AG08396 (cell line): ENCODE measurements at regions not wholly inside any gene's neighbourhood (a gene's known extent, or its start where the extent isn't known, plus 50 kb on each side); places are given as distances from the start of the nearest gene placed in this dataset.

Experiments used
- DNase-seq: peaks from one replicate; pipeline ENCODE4 v3.0.0; 2012; ENCODE audit warnings: low spot score, mixed read lengths

GRCh38 chr5:68748101-68748500, 345.7 kb upstream of the SLC30A5 start:
- DNase-seq, result no peak

- DNase-seq, result no peak
Measured at GRCh38 chr5:68749077-68749476, 344.7 kb upstream of the SLC30A5 start.

GRCh38 chr5:68749631-68750030, 344.2 kb upstream of the SLC30A5 start:
- DNase-seq, result no peak

- DNase-seq, result no peak
Measured at GRCh38 chr5:68751661-68752060, 342.2 kb upstream of the SLC30A5 start.

GRCh38 chr5:68754536-68754935, 339.3 kb upstream of the SLC30A5 start:
- no peak for DNase-seq

- DNase-seq, result no peak
Measured at GRCh38 chr5:68755293-68755692, 338.5 kb upstream of the SLC30A5 start.

GRCh38 chr5:68757006-68757405, 336.8 kb upstream of the SLC30A5 start:
- no peak for DNase-seq

- DNase-seq, result no peak
Measured at GRCh38 chr5:68757626-68758212, 336.1 kb upstream of the SLC30A5 start.

- no peak for DNase-seq
Measured at GRCh38 chr5:68759593-68759992, 334.2 kb upstream of the SLC30A5 start.

GRCh38 chr5:68762201-68762600, 331.6 kb upstream of the SLC30A5 start:
- no peak for DNase-seq

- no peak for DNase-seq
Measured at GRCh38 chr5:68766952-68767464, 326.8 kb upstream of the SLC30A5 start.

GRCh38 chr5:68770551-68770950, 323.3 kb upstream of the SLC30A5 start:
- no peak for DNase-seq

- no peak for DNase-seq
Measured at GRCh38 chr5:68771221-68771620, 322.6 kb upstream of the SLC30A5 start.

- no peak for DNase-seq
Measured at GRCh38 chr5:68771732-68772131, 322.1 kb upstream of the SLC30A5 start.

GRCh38 chr5:68776381-68776780, 317.4 kb upstream of the SLC30A5 start:
- DNase-seq, result no peak

- no peak for DNase-seq
Measured at GRCh38 chr5:68777135-68777534, 316.7 kb upstream of the SLC30A5 start.

GRCh38 chr5:68778484-68778883, 315.3 kb upstream of the SLC30A5 start:
- no peak for DNase-seq

GRCh38 chr5:68780299-68780955, 313.4 kb upstream of the SLC30A5 start:
- DNase-seq, result no peak

- no peak for DNase-seq
Measured at GRCh38 chr5:68793074-68793473, 300.7 kb upstream of the SLC30A5 start.

GRCh38 chr5:68793993-68794392, 299.8 kb upstream of the SLC30A5 start:
- no peak for DNase-seq

GRCh38 chr5:68795190-68795589, 298.6 kb upstream of the SLC30A5 start:
- no peak for DNase-seq

- no peak for DNase-seq
Measured at GRCh38 chr5:68798877-68799843, 294.7 kb upstream of the SLC30A5 start.

- no peak for DNase-seq
Measured at GRCh38 chr5:68802430-68802829, 291.4 kb upstream of the SLC30A5 start.
